ENCODE measurements at regions not wholly inside any gene's neighbourhood (a gene's known extent, or its start where the extent isn't known, plus 50 kb on each side); places are given as distances from the start of the nearest gene placed in this dataset.

GRCh38 chr3:79874646-79875045, 106.8 kb upstream of the ROBO1 start:
- DNase-seq (ENCODE audit: low read depth): no peak

GRCh38 chr3:79872483-79872882, 104.7 kb upstream of the ROBO1 start:
- no peak for DNase-seq (ENCODE audit: low read depth)

- no peak for DNase-seq (ENCODE audit: low read depth)
Observed at GRCh38 chr3:79871656-79872055, 103.9 kb upstream of the ROBO1 start.

GRCh38 chr3:79870313-79870620, 102.5 kb upstream of the ROBO1 start:
- DNase-seq (ENCODE audit: low read depth): no peak

GRCh38 chr3:79869461-79870312, 101.9 kb upstream of the ROBO1 start:
- DNase-seq (ENCODE audit: low read depth): no peak

- no peak for DNase-seq (ENCODE audit: low read depth)
Observed at GRCh38 chr3:79866162-79866561, 98.4 kb upstream of the ROBO1 start.

- DNase-seq (ENCODE audit: low read depth): no peak
Observed at GRCh38 chr3:79864077-79864476, 96.3 kb upstream of the ROBO1 start.

- no peak for DNase-seq (ENCODE audit: low read depth)
Observed at GRCh38 chr3:79848876-79849275, 81.1 kb upstream of the ROBO1 start.

- no peak for DNase-seq (ENCODE audit: low read depth)
Observed at GRCh38 chr3:79847928-79848327, 80.1 kb upstream of the ROBO1 start.

- DNase-seq (ENCODE audit: low read depth): no peak
Observed at GRCh38 chr3:79846148-79846933, 78.5 kb upstream of the ROBO1 start.

GRCh38 chr3:79845546-79845945, 77.7 kb upstream of the ROBO1 start:
- no peak for DNase-seq (ENCODE audit: low read depth)

GRCh38 chr3:79844176-79844575, 76.4 kb upstream of the ROBO1 start:
- no peak for DNase-seq (ENCODE audit: low read depth)

GRCh38 chr3:79843180-79843579, 75.4 kb upstream of the ROBO1 start:
- no peak for DNase-seq (ENCODE audit: low read depth)

GRCh38 chr3:79835701-79836100, 67.9 kb upstream of the ROBO1 start:
- DNase-seq (ENCODE audit: low read depth): no peak

- DNase-seq (ENCODE audit: low read depth): no peak
Observed at GRCh38 chr3:79824166-79824565, 56.4 kb upstream of the ROBO1 start.

- no peak for DNase-seq (ENCODE audit: low read depth)
Observed at GRCh38 chr3:79822076-79822475, 54.3 kb upstream of the ROBO1 start.

GRCh38 chr3:79820089-79820488, 52.3 kb upstream of the ROBO1 start:
- DNase-seq (ENCODE audit: low read depth): no peak

GRCh38 chr3:79818015-79818414, 50.2 kb upstream of the ROBO1 start:
- no peak for DNase-seq (ENCODE audit: low read depth)

Measured in amniotic epithelial cell (primary cell).